ENCODE measurements at regions not wholly inside any gene's neighbourhood (a gene's known extent, or its start where the extent isn't known, plus 50 kb on each side); places are given as distances from the start of the nearest gene placed in this dataset.

DNA sequence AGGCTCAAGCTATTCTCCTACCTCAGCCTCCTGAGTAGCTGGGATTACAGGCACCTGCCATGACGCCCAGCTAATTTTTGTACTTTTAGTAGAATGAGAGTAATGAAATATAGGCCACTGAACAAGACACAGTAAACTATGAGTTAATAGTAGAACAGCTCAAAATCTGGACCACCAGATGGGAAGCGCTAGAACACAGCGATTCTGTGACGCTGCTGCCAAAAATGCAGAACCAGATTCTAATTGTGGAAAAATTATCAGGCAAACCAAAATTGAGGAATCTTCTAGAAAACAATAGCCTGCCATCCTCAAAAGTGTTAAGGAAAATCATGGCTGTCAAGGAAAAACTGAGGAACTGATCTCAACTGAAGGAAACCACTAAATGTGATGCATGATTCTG is 111.4 kb upstream of the TIAM1 start:
- TF ChIP-seq ZFP30 (CRISPR knock-in tag; IDR thresholded peaks at IDR 0.05) (no peak), CSDC2 (CRISPR knock-in tag; IDR thresholded peaks at IDR 0.05) (no peak), RARB (CRISPR knock-in tag; IDR thresholded peaks at IDR 0.05) (no peak), ZFP3 (CRISPR knock-in tag; IDR thresholded peaks at IDR 0.05) (no peak), PATZ1 (CRISPR knock-in tag; IDR thresholded peaks at IDR 0.05; ENCODE audit: borderline replicate concordance) (no peak), ESRRG (CRISPR knock-in tag; IDR thresholded peaks at IDR 0.05) (no peak)

Measured in SK-N-SH treated with all-trans-retinoic acid at 6 μM for 48 hours (cell line).